Motor neuron (in vitro differentiated cells): ENCODE measurements at regions not wholly inside any gene's neighbourhood (a gene's known extent, or its start where the extent isn't known, plus 50 kb on each side); places are given as distances from the start of the nearest gene placed in this dataset.

ENCODE experiments used
- ATAC-seq, 8 experiments: fragments of 200-7000 bp; cut with Tn5 transposase; replicated peaks in 6 of 8; 2 replicates each; pipeline ENCODE4 v1.8.0; 2021; ENCODE audit warnings: mild to moderate bottlenecking in 8 of 8, moderate library complexity in 8 of 8
- H3K27ac ChIP-seq, 2 donors: fragments of 250-450 bp; sonication (Bioruptor Pico); 2 replicates each; pipeline ENCODE4 v1.9.0; 2021; ENCODE audit warnings: antibody characterized with exemption in 2 of 2, mild to moderate bottlenecking in 2 of 2, moderate library complexity in 1 of 2
- H3K4me1 ChIP-seq, 2 donors: fragments of 250-450 bp; sonication (Bioruptor Pico); replicated peaks in 1 of 2; 2 replicates each; pipeline ENCODE4 v1.6.1; 2021; ENCODE audit warnings: antibody characterized with exemption in 2 of 2, mild to moderate bottlenecking in 2 of 2, moderate library complexity in 1 of 2
- H3K4me3 ChIP-seq, 5 donors: fragments of 250-450 bp; sonication (Bioruptor Pico); 2 replicates each; pipeline ENCODE4 v1.9.0; 2021; ENCODE audit warnings: antibody characterized with exemption in 5 of 5, mild to moderate bottlenecking in 5 of 5, moderate library complexity in 4 of 5
- WGBS, 10 experiments: fragments of 450-650 bp; shearing (Covaris generic); methylation state at CpG; one replicate each; pipeline ENCODE4 v1.0.0; 2022; 5-methylcytosine and 5-hydroxymethylcytosine counted together
- in situ Hi-C, 9 experiments: fragments of 400-800 bp; cut with MboI; loops; one replicate each; pipeline ENCODE4 v1.15.0; 2021; ENCODE audit warnings: low sequenced_read_pairs in 9 of 9, low pct_unique_long_range_greater_than_20kb in 2 of 9; ENCODE audit not compliant: unreplicated experiment in 9 of 9

DNA sequence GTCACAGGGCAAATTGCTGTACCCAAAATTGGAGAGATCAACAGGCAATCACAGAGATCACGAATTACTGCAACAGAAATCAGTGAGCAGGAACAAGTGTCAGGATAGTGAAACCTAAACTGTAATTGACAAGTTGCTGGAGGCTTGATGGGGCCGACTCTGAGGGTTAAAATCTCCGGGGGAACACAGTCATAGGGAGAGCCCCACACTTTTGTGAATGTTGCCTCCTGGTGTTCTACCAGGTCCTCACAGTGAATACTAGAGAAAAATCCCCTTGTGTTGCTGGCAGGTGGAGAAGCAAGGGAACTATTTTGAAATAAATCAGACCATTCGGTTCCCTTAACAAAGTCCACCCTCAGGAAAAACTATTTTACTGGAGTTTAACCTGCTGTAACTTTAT lies 697.5 kb upstream of the CBLB start:
- Histone ChIP-seq H3K4me3 (no peak overlapping the region), H3K4me1 (no peaks in the 10 kb centered on the region), H3K27ac (no peak overlapping the region)
- 31 to 100% (median 58%) methylated on average over 1 to 4 of the region's 4 CpGs for WGBS, 10 experiments
- ATAC-seq, result peak in 2 of 8 experiments; percentile 26 to 36
- in situ Hi-C loops, result no loop called here

DNA sequence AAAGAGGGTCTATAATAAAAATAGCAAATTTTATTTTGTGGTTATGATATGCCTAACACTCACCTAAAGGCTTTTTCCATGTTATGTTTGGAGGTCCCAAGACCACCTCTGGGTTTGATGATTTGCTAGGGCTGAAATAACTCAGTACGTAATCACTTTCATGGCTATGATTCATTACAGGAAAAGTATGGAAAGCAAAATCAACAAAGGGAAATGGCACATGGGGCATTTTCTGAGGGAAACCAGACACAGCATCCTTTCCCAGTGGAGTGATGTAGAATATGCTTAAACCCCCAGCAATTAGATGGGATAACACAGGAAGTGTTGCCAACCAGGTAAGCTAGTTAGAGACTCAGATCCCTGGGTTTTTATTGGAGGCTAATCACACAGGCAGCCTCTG lies 701.6 kb upstream of the CBLB start:
- 89 to 100% (median 100%) methylated on average over 1 of the region's 1 CpG; no CpG with 5 or more reads in 1 of the 10 experiments for WGBS, 10 experiments
- ATAC-seq, result no peak
- in situ Hi-C loops, result no loop called here

DNA sequence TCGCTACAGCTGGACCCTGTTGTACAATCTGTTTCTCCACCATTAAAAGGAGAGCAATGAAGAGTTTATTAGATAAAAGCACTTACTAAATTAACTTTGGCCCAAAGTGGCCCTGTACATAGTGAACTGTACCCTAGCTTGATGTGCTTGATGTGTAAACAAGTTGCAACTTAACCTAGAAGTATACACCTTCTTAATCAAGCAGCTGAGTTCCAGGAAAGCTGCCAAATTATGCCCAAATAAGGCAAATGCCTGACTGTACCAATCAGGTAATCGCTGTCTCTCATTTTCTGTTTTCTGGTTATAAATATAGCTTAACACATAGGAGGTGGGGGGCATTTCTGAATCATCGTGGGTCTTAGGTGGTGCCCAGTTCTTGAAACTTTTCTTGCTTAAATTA lies 704.8 kb upstream of the CBLB start:
- ATAC-seq, result no peak
- WGBS, 10 experiments, result 60 to 100% (median 89%) methylated on average over 1 to 3 of the region's 3 CpGs

More for the DNA sequence above, 701.6 kb upstream of the CBLB start:
- Histone ChIP-seq H3K4me3 (no peak overlapping the region), H3K27ac (no peak overlapping the region), H3K4me1 (no peaks in the 10 kb centered on the region)

DNA sequence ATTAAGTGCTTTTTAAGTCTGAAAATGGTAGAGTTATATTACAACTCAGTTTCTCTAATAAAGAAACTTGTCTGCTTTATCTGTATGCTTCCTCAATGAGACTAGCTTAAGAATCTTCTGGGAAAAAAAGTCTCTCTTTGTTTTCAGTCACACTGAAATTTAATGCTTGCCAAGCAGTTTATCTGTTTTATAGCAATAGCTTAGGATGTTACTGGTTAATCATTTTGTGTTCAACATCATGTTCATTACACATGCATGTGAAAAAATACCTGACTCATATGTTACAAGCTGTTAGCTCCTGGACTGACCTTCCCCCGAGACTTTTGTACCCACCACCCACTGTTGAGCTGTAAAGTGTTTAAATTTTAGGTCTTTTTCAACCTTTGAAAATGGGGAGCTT lies 706.2 kb upstream of the CBLB start:
- no peak overlapping the region for H3K4me3 ChIP-seq
- no peak overlapping the region for H3K27ac ChIP-seq
- in situ Hi-C loops, result loop anchor here in 1 of 9 experiments (25.0 kb wide), 1 partner anchor 888 kb away; no protein-coding TSS in a partner anchor
- H3K4me1 ChIP-seq, result no peaks in the 10 kb centered on the region
- WGBS, 10 experiments, result 60 to 100% (median 86%) methylated on average over 1 of the region's 1 CpG; no CpG with 5 or more reads in 5 of the 10 experiments
- no peak for ATAC-seq

More for the DNA sequence above, 704.8 kb upstream of the CBLB start:
- H3K27ac ChIP-seq, result no peak overlapping the region
- no peaks in the 10 kb centered on the region for H3K4me1 ChIP-seq
- in situ Hi-C loops, result no loop called here
- no peak overlapping the region for H3K4me3 ChIP-seq

DNA sequence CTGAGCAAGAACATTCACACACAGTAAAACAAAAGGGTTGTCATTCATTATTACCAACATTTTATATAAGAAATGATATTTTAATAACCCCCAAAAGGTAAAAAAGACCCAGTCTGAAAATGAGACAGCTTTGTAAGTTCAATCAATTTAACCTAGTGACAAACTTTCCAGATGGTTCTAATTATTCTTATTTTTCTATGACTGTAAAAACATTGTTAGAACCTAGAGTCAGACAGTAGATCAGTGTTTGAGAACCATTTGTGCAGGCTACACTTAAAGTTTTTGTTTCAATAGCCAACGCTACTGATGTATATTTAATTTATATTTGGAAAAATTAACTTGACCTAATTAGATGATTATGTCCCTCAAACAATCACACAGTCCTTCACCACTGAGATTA lies 708.4 kb upstream of the CBLB start:
- no peak for ATAC-seq
- 11 to 100% (median 88%) methylated on average over 1 of the region's 1 CpG; no CpG with 5 or more reads in 1 of the 10 experiments for WGBS, 10 experiments
- in situ Hi-C loops, result loop anchor here in 1 of 9 experiments (25.0 kb wide), 1 partner anchor 890 kb away; no protein-coding TSS in a partner anchor
- H3K4me1 ChIP-seq, result no peaks in the 10 kb centered on the region
- H3K27ac ChIP-seq, result no peak overlapping the region
- H3K4me3 ChIP-seq, result no peak overlapping the region

DNA sequence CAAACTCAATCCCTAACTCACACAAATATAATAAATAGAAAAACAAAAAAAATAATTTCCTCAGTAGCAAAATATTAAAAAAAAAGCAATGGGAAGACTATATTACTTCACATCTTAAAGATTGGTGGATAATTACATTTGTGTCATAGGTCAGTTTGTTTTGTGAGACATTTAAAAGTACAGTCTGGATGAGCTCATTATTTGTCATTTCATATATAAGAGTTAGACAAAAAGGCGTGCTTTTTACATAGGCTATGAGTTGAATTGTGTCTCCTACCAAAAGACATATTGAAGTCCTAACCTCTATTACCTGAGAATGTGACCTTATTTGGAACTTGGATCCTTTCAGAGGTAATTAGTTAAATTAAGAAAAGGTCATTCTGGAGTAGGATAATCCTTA lies 710.1 kb upstream of the CBLB start:
- WGBS, 10 experiments, result 10 to 100% (median 94%) methylated on average over 1 of the region's 1 CpG; no CpG with 5 or more reads in 4 of the 10 experiments
- H3K4me3 ChIP-seq, result no peak overlapping the region
- no peak for ATAC-seq

DNA sequence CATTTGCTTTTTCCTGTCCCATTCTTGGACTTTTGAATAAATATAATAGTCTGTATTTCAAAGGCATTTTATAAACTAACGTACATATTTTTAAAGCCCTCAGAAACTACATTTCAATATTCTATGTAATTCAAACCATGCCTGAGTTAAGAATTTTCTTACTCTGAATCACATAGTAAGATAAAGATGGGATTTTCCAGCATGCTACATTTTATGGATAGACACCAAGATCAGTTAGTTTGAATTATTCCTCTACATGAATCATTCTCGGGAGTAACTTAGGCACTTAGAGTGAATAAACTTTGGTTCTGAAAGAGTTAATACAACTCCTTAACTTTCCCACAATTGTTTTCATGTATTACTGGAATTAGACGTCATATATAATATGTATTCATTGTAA lies 713.3 kb upstream of the CBLB start:
- Histone ChIP-seq H3K4me1 (no peaks in the 10 kb centered on the region), H3K27ac (no peak overlapping the region), H3K4me3 (no peak overlapping the region)
- in situ Hi-C loops, result loop anchor here in 1 of 9 experiments (25.0 kb wide), 1 partner anchor 895 kb away; no protein-coding TSS in a partner anchor
- peak in 3 of 8 experiments; percentile 31 to 95 (median 90) for ATAC-seq
- 3 to 100% (median 48%) methylated on average over 2 to 3 of the region's 3 CpGs; no CpG with 5 or more reads in 2 of the 10 experiments for WGBS, 10 experiments

More for the DNA sequence above, 710.1 kb upstream of the CBLB start:
- Histone ChIP-seq H3K4me1 (no peaks in the 10 kb centered on the region), H3K27ac (no peak overlapping the region)
- in situ Hi-C loops, result loop anchor here in 1 of 9 experiments (25.0 kb wide), 1 partner anchor 892 kb away; no protein-coding TSS in a partner anchor

DNA sequence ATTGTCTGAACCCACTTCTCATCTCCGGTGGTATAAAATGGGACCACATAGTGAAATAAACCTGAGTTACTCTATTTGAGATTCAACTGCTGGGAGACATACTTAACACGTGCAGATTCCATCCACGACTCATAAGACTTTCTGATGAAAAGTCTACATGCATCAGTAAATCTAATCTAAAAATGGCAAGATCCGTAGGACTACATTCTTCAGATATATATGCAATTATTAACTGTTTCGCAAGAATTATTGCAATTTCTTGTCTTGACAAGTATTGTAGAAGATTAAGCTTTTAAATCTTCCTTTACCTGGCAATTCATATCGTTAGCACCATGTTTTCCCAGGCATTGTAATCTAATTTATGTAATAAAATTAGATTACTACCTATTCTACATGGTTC lies 718.7 kb upstream of the CBLB start:
- in situ Hi-C loops, result loop anchor here in 1 of 9 experiments (25.0 kb wide), 1 partner anchor 900 kb away; no protein-coding TSS in a partner anchor
- Histone ChIP-seq H3K4me1 (no peaks in the 10 kb centered on the region), H3K4me3 (no peak overlapping the region), H3K27ac (no peak overlapping the region)
- no peak for ATAC-seq
- 82 to 97% (median 88%) methylated on average over 2 to 6 of the region's 6 CpGs; no CpG with 5 or more reads in 1 of the 10 experiments for WGBS, 10 experiments

DNA sequence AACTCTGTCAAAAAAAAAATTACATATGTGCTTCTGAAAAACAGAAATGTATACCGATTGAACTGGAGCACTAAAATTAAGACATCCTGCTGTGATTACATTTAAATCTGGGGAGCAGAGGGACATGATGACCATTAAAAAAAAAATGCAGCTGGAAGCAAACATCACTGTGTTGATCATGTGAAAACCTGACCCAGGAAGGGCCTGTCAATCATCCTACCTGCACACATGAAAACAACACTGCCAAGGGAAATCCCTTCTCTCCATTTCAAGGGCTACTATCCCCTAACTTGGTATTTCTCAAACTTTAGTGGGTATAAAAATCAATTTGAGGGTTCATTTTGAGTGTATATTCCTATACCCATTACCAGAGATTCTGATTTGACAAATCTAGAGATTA lies 719.9 kb upstream of the CBLB start:
- no peaks in the 10 kb centered on the region for H3K4me1 ChIP-seq
- no peak overlapping the region for H3K27ac ChIP-seq
- WGBS, 10 experiments, result 86 to 100% (median 100%) methylated on average over 1 of the region's 1 CpG; no CpG with 5 or more reads in 3 of the 10 experiments
- no peak for ATAC-seq
- H3K4me3 ChIP-seq, result no peak overlapping the region
- in situ Hi-C loops, result loop anchor here in 1 of 9 experiments (25.0 kb wide), 1 partner anchor 901 kb away; no protein-coding TSS in a partner anchor

DNA sequence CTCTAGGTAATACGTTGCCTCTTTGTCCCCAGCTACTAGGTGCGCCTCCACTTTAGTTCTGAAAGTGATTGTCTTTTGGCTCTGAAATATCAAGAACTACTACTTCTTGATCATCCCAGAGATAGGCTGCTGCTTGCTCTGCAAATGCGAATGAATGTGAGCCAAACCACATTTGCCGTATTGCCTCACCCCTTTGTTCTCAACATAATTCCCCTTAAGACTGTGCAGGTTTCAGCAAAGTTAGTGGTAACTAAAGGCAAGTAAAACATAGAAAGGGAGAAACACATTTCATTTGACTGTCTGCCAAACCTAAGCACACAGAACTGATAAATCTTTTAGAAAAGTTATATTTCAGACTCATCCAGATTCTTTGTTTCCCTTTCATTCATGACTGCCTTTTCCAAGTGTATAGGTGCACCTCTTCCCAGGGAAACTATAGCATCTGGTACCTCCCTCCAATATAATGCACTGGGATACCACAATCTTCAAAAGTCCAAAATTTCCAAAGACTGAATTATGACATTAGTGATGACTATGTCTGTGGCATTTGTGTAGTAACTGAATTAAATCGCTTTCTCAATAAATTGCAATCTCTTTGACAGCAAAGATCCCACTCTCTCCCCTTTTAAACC lies 720.6 kb upstream of the CBLB start:
- in situ Hi-C loops, result loop anchor here in 1 of 9 experiments (25.0 kb wide), 1 partner anchor 902 kb away; no protein-coding TSS in a partner anchor
- peak in 2 of 8 experiments; percentile 51 to 75 for ATAC-seq
- Histone ChIP-seq H3K4me3 (no peak overlapping the region), H3K4me1 (no peaks in the 10 kb centered on the region), H3K27ac (no peak overlapping the region)
- WGBS, 10 experiments, result 76 to 100% (median 93%) methylated on average over 1 to 5 of the region's 5 CpGs; no CpG with 5 or more reads in 1 of the 10 experiments

DNA sequence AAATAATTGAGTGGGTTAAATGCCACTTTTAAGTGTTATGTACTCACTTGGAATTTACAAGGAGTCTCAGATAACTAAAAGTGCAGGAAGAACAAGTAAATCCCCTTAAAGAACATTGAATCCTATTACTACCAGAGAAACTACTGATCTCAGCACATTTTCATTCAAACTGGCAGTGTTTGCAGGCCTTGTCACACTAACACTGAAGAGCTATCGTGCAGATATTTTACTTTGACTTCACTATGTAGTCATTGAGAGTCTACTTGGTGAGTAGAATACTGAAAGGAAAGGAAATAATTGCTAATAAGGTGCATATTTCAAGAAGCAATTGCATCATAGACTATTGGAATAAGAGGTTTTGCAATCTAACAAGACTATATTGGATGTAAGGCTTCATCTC lies 721.4 kb upstream of the CBLB start:
- 17 to 100% (median 71%) methylated on average over 1 of the region's 1 CpG; no CpG with 5 or more reads in 4 of the 10 experiments for WGBS, 10 experiments
- Histone ChIP-seq H3K4me1 (no peaks in the 10 kb centered on the region), H3K27ac (no peak overlapping the region), H3K4me3 (no peak overlapping the region)
- in situ Hi-C loops, result loop anchor here in 1 of 9 experiments (25.0 kb wide), 1 partner anchor 903 kb away; no protein-coding TSS in a partner anchor
- peak in 2 of 8 experiments; percentile 18 to 49 for ATAC-seq

DNA sequence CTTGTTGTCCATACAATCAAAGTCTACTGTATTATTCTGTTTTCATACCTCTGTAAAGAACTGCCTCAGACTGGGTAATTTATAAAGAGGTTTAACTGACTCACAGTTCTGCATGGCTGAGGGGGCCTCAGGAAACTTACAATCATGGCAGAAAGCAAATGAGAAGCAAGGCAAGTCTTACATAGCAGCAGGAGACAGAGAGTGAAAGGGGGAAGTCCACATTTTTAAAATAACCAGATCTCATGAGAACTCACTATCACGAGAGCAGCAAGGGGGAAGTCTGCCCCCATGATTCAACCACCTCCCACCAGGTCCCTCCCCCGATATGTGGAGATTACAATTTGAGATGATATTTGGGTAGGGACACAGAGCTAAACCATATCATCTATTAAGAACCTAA lies 724.6 kb upstream of the CBLB start:
- in situ Hi-C loops, result loop anchor here in 1 of 9 experiments (25.0 kb wide), 1 partner anchor 906 kb away; no protein-coding TSS in a partner anchor
- 80 to 100% (median 98%) methylated on average over 1 to 2 of the region's 2 CpGs; no CpG with 5 or more reads in 2 of the 10 experiments for WGBS, 10 experiments
- Histone ChIP-seq H3K4me1 (no peaks in the 10 kb centered on the region), H3K4me3 (no peak overlapping the region), H3K27ac (no peak overlapping the region)
- no peak for ATAC-seq

DNA sequence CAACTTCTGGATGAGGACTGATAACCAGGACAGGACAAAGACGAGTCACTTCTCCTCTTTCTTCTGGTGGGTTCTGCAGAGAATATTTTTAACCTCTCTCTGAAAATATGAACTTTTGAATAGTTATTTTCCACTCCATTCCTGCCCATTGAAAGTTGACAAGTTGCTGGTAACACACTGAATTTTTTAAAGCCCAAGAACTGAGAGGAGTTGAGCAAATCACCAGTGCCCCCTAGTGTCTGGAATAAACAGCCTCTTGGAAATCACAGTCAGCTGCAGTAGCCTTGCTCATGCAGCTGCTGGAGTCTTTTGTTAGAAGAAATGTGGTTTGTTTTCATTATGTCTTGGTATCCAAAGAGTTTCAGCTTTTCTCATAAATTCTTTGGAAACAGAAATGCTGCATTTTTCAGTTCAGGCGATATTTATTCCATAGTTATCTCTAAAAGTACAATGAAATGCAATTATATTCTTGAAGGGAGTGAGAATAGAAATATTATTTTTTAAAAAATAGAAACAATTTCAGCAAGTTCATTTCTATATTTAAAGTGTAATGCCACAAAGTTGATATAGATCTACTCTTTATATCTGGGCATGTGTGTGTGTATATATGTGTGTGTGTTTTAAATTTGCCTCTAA lies 741.0 kb upstream of the CBLB start:
- peak; percentile 64 to 92 (median 81) for ATAC-seq
- in situ Hi-C loops, result loop anchor here in 2 of 9 experiments (25.0 kb wide), 2 partner anchors 453 to 922 kb away; no protein-coding TSS in a partner anchor
- no peak overlapping the region for H3K27ac ChIP-seq
- 0 to 50% (median 25%) methylated on average over 2 of the region's 2 CpGs; no CpG with 5 or more reads in 1 of the 10 experiments for WGBS, 10 experiments
- H3K4me1 ChIP-seq, result peaks cover 0 to 2% of the 10 kb centered on the region in 2 donors
- H3K4me3 ChIP-seq, result no peak overlapping the region
